Smooth muscle cell (in vitro differentiated cells): ENCODE measurements at regions not wholly inside any gene's neighbourhood (a gene's known extent, or its start where the extent isn't known, plus 50 kb on each side); places are given as distances from the start of the nearest gene placed in this dataset.

Experiments
- DNase-seq: peaks from one replicate; lab custom pipeline; 2025; ENCODE audit not compliant: unreplicated experiment; lab: John Stamatoyannopoulos, UW
- H2AFZ ChIP-seq: fragments of 200-600 bp; sonication (generic); 2 replicates; pipeline ENCODE4 v1.6.0; 2016; ENCODE audit warnings: antibody characterized with exemption, low read depth, mild to moderate bottlenecking
- H3F3A ChIP-seq: fragments of 200-600 bp; sonication (generic); 2 replicates; pipeline ENCODE4 v1.6.0; 2017; ENCODE audit warnings: antibody characterized with exemption, low read depth
- H3K27ac ChIP-seq: fragments of 200-600 bp; sonication (generic); 2 replicates; pipeline ENCODE4 v1.5.1; 2016; ENCODE audit warnings: low read depth, mild to moderate bottlenecking
- H3K27me3 ChIP-seq: fragments of 200-600 bp; sonication (generic); 2 replicates; pipeline ENCODE4 v1.6.1; 2016; ENCODE audit warnings: low read depth, mild to moderate bottlenecking
- H3K36me3 ChIP-seq: fragments of 200-600 bp; sonication (generic); 2 replicates; pipeline ENCODE4 v1.5.1; 2016; ENCODE audit warnings: low read depth
- H3K4me1 ChIP-seq: fragments of 200-600 bp; sonication (generic); 2 replicates; pipeline ENCODE4 v1.5.1; 2016; ENCODE audit warnings: low read depth
- H3K4me2 ChIP-seq: fragments of 200-600 bp; sonication (generic); 2 replicates; pipeline ENCODE4 v1.6.0; 2016; ENCODE audit warnings: mild to moderate bottlenecking
- H3K4me3 ChIP-seq: fragments of 200-600 bp; sonication (generic); 2 replicates; pipeline ENCODE4 v1.5.1; 2016; ENCODE audit warnings: mild to moderate bottlenecking
- H3K79me2 ChIP-seq: fragments of 200-600 bp; sonication (generic); 2 replicates; pipeline ENCODE4 v1.6.0; 2016; ENCODE audit warnings: low read depth, mild to moderate bottlenecking
- H3K9ac ChIP-seq: fragments of 200-600 bp; sonication (generic); 2 replicates; pipeline ENCODE4 v1.6.0; 2016; ENCODE audit warnings: low read depth
- H3K9me3 ChIP-seq: fragments of 200-600 bp; sonication (generic); replicated peaks from 2 replicates; pipeline ENCODE4 v1.5.1; 2016; ENCODE audit warnings: low read depth
- H4K20me1 ChIP-seq: fragments of 200-600 bp; sonication (generic); 2 replicates; pipeline ENCODE4 v1.6.0; 2016; ENCODE audit warnings: low read depth
- WGBS: methylation state at CpG from one replicate; pipeline ENCODE4 v1.1.7; 2016; ENCODE audit warnings: low lambda C conversion rate; 5-methylcytosine and 5-hydroxymethylcytosine counted together
- TF ChIP-seq, protein P1 (sequence below): fragments of 200-600 bp; sonication (generic); IDR thresholded peaks from 2 replicates; pipeline ENCODE4 v1.5.1; 2017; ENCODE audit warnings: borderline replicate concordance, mild to moderate bottlenecking, antibody characterized with exemption; ENCODE audit not compliant: insufficient read depth, poor library complexity, severe bottlenecking

DNA sequence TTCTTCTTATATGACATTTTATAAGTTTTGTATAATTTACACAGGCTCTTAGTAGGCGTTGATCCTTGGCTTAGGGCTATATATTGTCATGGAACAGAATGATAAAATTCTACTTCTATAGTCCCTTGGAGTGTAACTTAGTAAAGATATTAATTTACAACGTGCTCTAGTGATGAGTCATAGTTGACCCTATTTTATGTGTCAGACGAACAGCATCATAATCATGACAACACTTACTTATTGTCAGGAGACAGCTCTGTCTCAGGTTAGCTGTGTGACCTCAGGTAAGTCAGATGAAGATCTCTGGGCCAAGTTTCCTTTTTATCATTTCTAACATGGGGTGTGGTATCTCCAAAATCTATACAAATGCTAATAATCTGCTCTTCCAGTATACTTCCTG is 473.5 kb downstream of the UTRN start:
- Histone ChIP-seq H4K20me1 (no peaks in the 10 kb centered on the region), H3K27me3 (no peaks in the 10 kb centered on the region), H3K4me2 (no peak overlapping the region), H3K4me3 (no peak overlapping the region), H2AFZ (no peak overlapping the region), H3K9me3 (no peaks in the 10 kb centered on the region), H3K79me2 (no peaks in the 10 kb centered on the region), H3K36me3 (no peaks in the 10 kb centered on the region), H3F3A (no peaks in the 10 kb centered on the region), H3K9ac (no peak overlapping the region), H3K27ac (no peak overlapping the region), H3K4me1 (no peaks in the 10 kb centered on the region)
- DNase-seq, result no peak
- TF ChIP-seq, protein P1, sequence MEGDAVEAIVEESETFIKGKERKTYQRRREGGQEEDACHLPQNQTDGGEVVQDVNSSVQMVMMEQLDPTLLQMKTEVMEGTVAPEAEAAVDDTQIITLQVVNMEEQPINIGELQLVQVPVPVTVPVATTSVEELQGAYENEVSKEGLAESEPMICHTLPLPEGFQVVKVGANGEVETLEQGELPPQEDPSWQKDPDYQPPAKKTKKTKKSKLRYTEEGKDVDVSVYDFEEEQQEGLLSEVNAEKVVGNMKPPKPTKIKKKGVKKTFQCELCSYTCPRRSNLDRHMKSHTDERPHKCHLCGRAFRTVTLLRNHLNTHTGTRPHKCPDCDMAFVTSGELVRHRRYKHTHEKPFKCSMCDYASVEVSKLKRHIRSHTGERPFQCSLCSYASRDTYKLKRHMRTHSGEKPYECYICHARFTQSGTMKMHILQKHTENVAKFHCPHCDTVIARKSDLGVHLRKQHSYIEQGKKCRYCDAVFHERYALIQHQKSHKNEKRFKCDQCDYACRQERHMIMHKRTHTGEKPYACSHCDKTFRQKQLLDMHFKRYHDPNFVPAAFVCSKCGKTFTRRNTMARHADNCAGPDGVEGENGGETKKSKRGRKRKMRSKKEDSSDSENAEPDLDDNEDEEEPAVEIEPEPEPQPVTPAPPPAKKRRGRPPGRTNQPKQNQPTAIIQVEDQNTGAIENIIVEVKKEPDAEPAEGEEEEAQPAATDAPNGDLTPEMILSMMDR, result no peak
- WGBS, result 57% methylated on average over 3 of the region's 3 CpGs

DNA sequence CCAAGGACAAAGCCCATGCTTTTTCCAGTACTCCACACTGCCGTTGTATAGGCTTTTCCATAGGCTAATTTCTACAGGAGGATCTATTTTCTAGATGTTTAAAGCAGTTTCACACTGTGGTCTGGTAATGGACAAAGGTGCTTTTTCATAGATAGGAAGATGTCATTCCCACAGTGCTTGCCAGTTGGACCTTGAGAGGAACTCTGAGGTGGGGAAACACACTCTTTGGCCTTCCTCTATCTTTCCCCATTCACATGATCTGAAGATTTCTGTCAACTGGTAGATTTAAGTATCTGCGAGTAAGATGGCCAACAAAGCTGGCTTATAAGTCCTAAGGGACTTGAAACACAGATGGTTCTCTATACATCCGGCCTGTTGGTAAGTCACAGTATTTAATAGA is 477.3 kb downstream of the UTRN start:
- Histone ChIP-seq H3K4me1 (no peaks in the 10 kb centered on the region), H3K4me2 (no peak overlapping the region), H3K9ac (no peak overlapping the region), H3K27ac (no peak overlapping the region), H4K20me1 (no peaks in the 10 kb centered on the region), H3K36me3 (no peaks in the 10 kb centered on the region), H3F3A (no peaks in the 10 kb centered on the region), H3K27me3 (no peaks in the 10 kb centered on the region), H3K4me3 (no peak overlapping the region), H3K79me2 (no peaks in the 10 kb centered on the region), H3K9me3 (no peaks in the 10 kb centered on the region), H2AFZ (no peak overlapping the region)
- TF ChIP-seq, protein P1, result no peak
- no peak for DNase-seq
- 91% methylated on average over 3 of the region's 3 CpGs for WGBS

DNA sequence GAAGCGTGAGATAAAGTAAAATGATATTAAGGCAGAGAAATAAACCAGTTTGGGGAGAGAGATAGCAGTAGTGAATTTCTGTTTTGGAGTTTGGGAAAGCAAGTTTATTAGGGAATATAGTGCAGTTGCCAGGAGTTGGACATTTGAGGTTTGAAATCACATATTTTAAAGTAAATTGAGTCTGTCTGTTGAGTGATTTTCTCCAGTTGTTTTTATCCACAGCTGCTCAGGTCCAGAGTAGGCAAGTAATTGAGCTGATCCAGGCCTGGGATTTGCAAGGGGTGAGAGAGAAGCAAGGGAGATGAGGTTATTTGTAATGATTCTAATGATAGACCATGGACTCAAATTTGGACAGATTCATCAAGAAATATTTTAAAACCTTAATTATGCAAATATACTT is 481.9 kb downstream of the UTRN start:
- Histone ChIP-seq H3K4me1 (peaks cover 11% of the 10 kb centered on the region), H3K4me3 (no peak overlapping the region), H3K9ac (no peak overlapping the region), H3K36me3 (no peaks in the 10 kb centered on the region), H3F3A (no peaks in the 10 kb centered on the region), H4K20me1 (no peaks in the 10 kb centered on the region), H3K4me2 (no peak overlapping the region), H3K9me3 (no peaks in the 10 kb centered on the region), H3K27me3 (no peaks in the 10 kb centered on the region), H2AFZ (no peak overlapping the region), H3K27ac (no peak overlapping the region), H3K79me2 (no peaks in the 10 kb centered on the region)
- 90% methylated on average over 1 of the region's 1 CpG for WGBS
- TF ChIP-seq, protein P1, result no peak
- no peak for DNase-seq

DNA sequence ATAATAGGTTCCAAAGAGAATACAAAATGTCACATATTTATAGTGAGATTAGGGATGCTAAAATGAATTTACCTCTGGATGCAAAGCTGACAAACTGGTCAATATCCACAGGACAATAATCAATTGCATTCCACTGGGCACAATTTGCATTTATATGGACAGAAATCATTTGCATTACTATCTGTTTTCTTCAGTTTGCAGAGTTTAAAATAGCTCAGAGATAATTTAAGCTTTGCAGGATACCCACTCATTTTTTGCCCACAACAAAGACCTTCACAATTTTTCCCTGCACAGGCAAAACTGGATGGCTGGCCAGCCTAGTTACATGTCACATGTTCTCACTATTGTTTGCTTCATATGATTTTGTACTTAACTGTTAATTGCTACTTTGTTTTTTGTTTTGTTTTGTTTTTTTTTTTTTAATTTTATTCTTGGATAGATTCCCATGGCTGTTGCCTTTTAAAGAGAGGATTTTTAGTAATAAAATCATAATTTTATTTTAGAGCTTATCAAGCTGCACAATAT is 483.5 kb downstream of the UTRN start:
- no peak overlapping the region for H3K4me2 ChIP-seq
- H3K4me1 ChIP-seq, result peaks cover 11% of the 10 kb centered on the region
- H3K4me3 ChIP-seq, result no peak overlapping the region
- no peaks in the 10 kb centered on the region for H3F3A ChIP-seq
- H4K20me1 ChIP-seq, result no peaks in the 10 kb centered on the region
- no peak overlapping the region for H3K27ac ChIP-seq
- H3K9me3 ChIP-seq, result no peaks in the 10 kb centered on the region
- H3K36me3 ChIP-seq, result no peaks in the 10 kb centered on the region
- H3K79me2 ChIP-seq, result no peaks in the 10 kb centered on the region
- H3K9ac ChIP-seq, result no peak overlapping the region
- TF ChIP-seq, protein P1, result no peak
- H3K27me3 ChIP-seq, result no peaks in the 10 kb centered on the region
- no peak overlapping the region for H2AFZ ChIP-seq
- no peak for DNase-seq
